ENCODE measurements at regions not wholly inside any gene's neighbourhood (a gene's known extent, or its start where the extent isn't known, plus 50 kb on each side); places are given as distances from the start of the nearest gene placed in this dataset.

GRCh38 chr16:29316761-29317183 is 89.7 kb downstream of the NPIPB11 start:
- no peak for TF ChIP-seq POLR2A (IDR thresholded peaks at IDR 0.05)
- no peak for TF ChIP-seq POLR2AphosphoS5 (IDR thresholded peaks at IDR 0.05)
- TF ChIP-seq CTCF (IDR thresholded peaks at IDR 0.05) = no peak

Measured in suprapubic skin (tissue), 4 donors.